GM23248 (cell line): ENCODE measurements at regions not wholly inside any gene's neighbourhood (a gene's known extent, or its start where the extent isn't known, plus 50 kb on each side); places are given as distances from the start of the nearest gene placed in this dataset.

Experiments
- EZH2 ChIP-seq: fragments of 200-600 bp; sonication (generic); IDR thresholded peaks from 2 replicates; pipeline ENCODE4 v1.6.1; 2018; ENCODE audit warnings: antibody characterized with exemption, mild to moderate bottlenecking; ENCODE audit not compliant: insufficient read depth, poor library complexity, severe bottlenecking
- EZH2phosphoT487 ChIP-seq: fragments of 200-600 bp; sonication (generic); IDR thresholded peaks from 2 replicates; pipeline ENCODE4 v1.6.1; 2018; ENCODE audit warnings: antibody characterized with exemption, moderate library complexity, mild to moderate bottlenecking, low read depth; ENCODE audit not compliant: insufficient read depth

DNA sequence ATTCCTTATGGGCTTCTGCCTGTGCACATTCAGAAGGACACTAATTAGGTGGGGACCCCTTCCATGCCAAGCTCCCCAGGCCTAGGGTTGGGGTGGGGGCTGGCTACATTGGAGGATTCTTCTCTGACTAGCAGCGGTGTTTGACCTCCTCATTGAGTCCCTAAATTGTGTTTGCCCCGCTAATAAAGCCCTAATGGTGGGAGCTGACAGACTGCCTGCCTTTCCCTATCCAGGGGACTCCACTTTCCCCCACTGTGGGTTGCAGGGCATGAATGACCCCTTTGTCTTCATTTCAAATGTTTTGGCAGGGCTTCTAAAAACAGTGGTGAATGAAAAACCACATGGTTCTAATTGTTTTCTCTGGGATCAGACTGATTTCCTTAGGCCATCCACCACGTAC is 476.8 kb upstream of the CDH11 start:
- TF ChIP-seq EZH2 (no peak), EZH2phosphoT487 (no peak)
